ENCODE measurements at regions not wholly inside any gene's neighbourhood (a gene's known extent, or its start where the extent isn't known, plus 50 kb on each side); places are given as distances from the start of the nearest gene placed in this dataset.

- no peak for TF ChIP-seq CTCF (IDR thresholded peaks at IDR 0.05)
- no peak for TF ChIP-seq POLR2A (IDR thresholded peaks at IDR 0.05)
These were observed 332.8 kb downstream of the CYP26B1 start for GRCh38 chr2:71814885-71815284.

Data from prostate gland (tissue), 2 donors.